Medulla oblongata (tissue), 1 donor: ENCODE measurements at regions not wholly inside any gene's neighbourhood (a gene's known extent, or its start where the extent isn't known, plus 50 kb on each side); places are given as distances from the start of the nearest gene placed in this dataset.

Experiments used
- DNase-seq: peaks from one replicate; pipeline ENCODE4 v3.0.0-alpha.2; 2015; ENCODE audit errors: extremely low spot score

GRCh38 chr6:87807475-87807874 is 105.4 kb upstream of the AKIRIN2 start:
- no peak for DNase-seq

DNA sequence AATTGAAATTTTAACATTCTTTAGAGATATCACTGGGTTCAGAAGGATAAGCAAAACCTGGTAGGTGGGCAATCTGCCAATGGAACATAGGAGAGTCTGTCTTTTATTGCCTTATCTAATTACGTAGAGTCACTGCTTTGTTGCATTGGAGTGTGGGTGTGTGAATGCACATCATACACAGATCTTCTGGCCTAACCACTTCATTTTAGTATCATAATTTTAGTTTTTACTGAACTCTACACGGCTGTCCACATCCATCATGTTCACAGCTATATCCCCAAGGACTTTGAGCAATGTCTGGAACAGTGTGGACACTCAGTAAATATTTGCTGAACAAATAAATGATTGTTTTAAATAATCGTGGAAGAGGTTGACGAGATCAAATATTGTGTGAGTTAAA is 104.6 kb upstream of the AKIRIN2 start:
- no peak for DNase-seq

DNA sequence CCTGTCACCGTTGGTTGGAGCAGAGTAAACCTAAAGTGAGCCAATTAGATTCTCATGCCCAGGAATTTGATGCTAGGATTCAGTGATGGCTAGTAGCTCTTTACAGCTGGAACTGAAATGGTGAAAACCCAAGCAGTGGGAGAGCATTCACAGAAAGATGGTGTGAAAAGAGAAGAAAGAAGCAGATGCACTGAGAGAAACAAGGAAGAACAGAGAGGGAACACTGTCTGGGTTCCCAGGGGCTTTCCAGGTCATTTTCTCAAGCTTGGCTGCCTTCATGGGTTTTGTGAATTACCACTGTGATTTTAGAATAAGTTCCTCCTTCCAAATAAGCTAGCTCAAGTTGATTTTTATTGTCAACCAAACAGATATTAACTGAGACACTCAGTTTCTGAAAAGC is 104.1 kb upstream of the AKIRIN2 start:
- DNase-seq = no peak

- no peak for DNase-seq
Observed at GRCh38 chr6:87803791-87804190, 101.8 kb upstream of the AKIRIN2 start.

GRCh38 chr6:87799651-87800050 is 97.6 kb upstream of the AKIRIN2 start:
- no peak for DNase-seq

DNA sequence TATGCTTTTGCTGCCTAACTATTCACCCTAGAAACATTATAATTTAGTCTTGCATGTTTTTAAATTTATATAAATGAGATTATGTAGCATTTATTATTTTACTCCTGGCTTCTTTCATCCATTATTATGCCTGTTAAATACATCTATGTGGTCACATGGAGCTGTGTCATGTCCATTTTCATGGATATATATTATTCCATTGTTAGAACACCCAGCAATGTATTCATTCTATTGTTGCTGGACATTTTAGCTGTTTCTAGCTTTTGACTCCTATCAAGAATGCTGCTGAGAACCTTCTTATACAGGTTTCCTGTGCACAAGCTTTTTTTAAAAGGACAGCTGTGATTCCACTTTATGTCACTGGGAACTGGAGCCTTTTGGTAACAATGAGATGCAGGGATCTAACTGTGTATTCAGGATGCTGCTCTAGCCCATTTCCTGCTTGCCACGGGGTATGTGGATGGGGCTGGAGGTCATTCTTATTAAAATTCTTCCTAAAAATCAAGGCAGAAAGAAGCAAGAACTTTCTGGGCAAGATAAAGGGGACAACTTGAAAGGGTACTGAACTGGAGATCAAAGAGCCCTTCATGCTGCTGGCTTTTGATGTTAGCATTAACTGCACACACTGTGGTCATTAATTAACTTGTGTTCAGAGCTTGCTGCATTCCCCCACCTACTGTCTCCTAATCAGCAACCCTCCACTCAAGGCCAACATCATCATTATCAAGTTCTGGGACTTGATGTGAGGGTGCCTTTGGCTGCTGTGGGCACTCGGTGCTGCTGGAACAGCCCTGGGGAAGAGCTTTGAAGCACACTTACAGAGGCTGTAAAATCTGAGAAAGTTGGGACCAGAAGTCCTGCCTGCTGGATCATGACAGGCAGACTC is 96.6 kb upstream of the AKIRIN2 start:
- DNase-seq = no peak

DNA sequence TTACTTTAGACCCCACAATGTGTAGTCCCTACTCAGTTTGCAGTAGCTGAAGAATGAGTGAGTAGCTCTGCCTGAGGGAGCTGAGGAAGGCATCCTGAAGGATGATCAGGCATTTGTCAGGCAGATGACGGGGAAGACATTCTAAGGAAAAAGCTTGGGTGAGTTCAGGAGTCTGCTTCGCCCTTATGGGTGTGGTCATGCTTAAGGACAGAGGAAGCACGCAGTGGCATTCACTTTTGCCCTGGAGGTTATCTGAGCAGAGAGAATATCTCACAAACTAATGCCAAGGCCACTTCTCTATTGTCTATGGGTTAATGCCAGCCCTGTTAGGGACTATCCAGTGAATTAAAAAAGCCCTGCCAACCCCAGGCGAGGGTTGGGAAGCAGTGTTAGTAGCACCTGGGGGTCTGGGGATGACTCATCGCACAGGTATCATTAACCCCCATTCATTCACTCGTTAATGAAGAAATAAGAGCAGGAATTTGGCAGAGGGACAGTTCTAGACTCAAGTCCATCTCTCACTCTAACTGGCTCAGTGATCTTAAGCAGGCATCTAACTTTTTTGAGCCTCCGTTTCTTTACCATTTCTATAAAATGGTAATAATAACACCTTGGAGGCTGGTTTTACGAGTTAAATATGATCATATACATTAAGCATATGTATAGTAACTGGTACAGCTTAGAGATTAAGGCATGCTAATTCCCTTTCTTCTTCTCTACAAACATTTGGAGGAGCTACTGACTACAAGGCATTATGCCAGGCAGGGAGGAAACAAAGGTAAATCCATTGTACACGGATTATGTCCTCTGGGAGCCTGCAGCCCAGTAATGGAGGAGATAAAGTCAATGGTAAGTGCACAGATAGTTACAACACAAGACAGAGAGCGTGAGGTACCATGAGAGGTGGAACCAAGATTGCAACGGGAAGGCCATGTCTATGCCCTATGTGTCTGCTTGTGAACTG is 93.2 kb upstream of the AKIRIN2 start:
- no peak for DNase-seq

DNA sequence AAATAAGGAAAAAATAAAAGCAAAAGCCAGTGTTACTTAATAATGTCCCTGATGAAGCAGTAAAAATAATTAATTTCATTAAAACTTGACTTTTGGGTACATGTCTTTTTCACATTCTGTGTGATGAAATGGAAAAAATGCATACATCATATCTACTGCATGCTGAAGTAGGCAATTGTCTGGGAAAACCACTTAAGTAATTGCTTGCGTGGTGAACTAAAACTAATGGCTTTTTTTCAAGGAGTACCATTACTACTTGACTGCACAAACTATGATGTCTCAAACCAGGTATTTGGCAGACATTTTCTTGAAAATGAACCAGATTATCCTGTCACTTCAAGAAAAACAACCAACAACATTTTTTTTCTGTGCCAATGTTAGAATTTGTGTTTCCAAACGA is 91.3 kb upstream of the AKIRIN2 start:
- no peak for DNase-seq

GRCh38 chr6:87791982-87792381 is 89.9 kb upstream of the AKIRIN2 start:
- DNase-seq = no peak

GRCh38 chr6:87791485-87791884 is 89.5 kb upstream of the AKIRIN2 start:
- DNase-seq = no peak

DNA sequence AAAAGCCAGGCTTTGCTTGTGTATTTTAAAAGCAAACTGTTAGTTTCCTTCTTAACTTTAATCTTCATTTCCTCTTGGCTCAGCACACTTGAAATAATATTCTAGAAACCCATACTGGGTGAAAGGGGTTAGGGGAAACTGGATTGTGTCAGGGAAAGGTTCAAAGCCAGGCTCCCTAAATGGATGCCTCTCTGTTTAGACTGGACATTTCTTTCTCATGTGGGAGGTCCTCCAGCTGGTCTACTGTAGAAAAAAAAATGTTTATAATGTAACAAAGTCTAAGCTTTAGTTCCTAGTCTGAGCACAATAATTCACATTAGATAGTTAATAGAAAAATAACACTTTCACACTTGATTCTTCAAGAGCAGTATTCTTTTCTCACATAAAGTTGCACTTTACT is 89.0 kb upstream of the AKIRIN2 start:
- no peak for DNase-seq

DNA sequence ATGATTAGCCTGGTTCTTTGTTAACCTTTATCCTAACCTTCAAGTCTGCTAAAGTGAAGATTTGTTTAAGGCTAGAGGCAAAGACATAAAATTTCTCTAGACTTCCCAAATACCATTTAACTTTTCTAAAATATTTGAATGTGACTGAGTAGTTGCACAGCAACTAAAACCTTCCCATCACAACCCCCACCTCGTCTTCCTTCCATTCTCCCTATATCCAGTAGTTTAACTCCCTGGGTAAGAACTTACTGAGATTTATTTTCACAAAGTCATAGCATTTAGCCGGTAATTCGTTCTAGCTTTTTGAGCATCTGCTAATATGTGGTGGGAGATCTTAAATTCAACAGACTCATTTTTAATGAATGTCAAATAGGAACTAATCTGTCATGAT is 87.9 kb upstream of the AKIRIN2 start:
- DNase-seq = no peak

GRCh38 chr6:87789198-87789899 is 87.3 kb upstream of the AKIRIN2 start:
- DNase-seq = no peak

- DNase-seq = no peak
Observed at GRCh38 chr6:87788141-87788540, 86.1 kb upstream of the AKIRIN2 start.

- no peak for DNase-seq
Observed at GRCh38 chr6:87785229-87785862, 83.3 kb upstream of the AKIRIN2 start.

- no peak for DNase-seq
Observed at GRCh38 chr6:87784690-87785089, 82.7 kb upstream of the AKIRIN2 start.

DNA sequence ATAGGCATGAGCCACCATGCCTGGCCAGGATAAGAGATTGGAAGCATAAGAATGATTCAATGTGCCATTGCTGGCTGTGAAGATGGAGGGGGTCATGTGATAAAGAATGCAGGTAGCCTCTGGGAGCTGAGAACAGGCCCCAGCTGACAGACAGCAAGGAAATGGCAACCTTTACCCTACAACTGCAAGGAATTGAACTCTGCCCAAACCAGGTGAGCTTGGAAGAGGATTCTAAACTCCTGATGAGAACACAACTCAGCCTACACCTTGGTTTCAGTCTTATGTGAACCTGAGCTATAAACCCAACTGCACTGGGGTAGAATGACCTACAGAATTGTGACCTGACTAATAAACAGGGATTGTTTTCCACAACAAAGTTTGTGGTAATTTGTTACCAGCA is 82.0 kb upstream of the AKIRIN2 start:
- DNase-seq = no peak

- DNase-seq = no peak
Observed at GRCh38 chr6:87779542-87779941, 77.5 kb upstream of the AKIRIN2 start.

GRCh38 chr6:87772597-87773530 is 70.8 kb upstream of the AKIRIN2 start:
- no peak for DNase-seq

DNA sequence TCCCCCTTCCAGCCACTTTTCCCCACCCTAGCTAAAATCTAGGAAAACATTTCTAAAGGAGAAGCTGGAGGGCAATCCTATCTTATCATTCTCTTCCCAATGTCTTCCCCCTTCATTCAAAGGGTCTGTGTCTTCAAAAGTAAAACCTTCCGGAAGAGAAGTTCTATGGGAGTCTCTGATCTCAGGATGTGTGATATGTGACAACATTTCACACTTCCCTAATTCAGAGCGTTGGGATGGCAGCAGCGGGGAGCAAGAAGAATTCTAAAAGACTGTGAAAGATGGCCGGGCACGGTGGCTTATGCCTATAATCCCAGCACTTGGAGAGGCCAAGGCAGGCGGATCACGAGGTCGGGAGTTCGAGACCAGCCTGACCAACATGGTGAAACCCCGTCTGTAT is 65.4 kb upstream of the AKIRIN2 start:
- DNase-seq = no peak

GRCh38 chr6:87766211-87766610 is 64.2 kb upstream of the AKIRIN2 start:
- DNase-seq = no peak
